ENCODE measurements at regions not wholly inside any gene's neighbourhood (a gene's known extent, or its start where the extent isn't known, plus 50 kb on each side); places are given as distances from the start of the nearest gene placed in this dataset.

- no peaks in the 10 kb centered on the region for H3K27me3 Mint-ChIP-seq (ENCODE audit: insufficient read depth, unreplicated experiment)
These were observed 268.6 kb downstream of the DTHD1 start for GRCh38 chr4:36549992-36550391.

GRCh38 chr4:36551697-36552214 is 270.3 kb downstream of the DTHD1 start:
- H3K36me3 ChIP-seq (ENCODE audit: control insufficient read depth, insufficient read depth, low read length), result no peaks in the 10 kb centered on the region
- no TSS peak for BruUV-seq (replicated peaks)
- TF ChIP-seq, protein P1, sequence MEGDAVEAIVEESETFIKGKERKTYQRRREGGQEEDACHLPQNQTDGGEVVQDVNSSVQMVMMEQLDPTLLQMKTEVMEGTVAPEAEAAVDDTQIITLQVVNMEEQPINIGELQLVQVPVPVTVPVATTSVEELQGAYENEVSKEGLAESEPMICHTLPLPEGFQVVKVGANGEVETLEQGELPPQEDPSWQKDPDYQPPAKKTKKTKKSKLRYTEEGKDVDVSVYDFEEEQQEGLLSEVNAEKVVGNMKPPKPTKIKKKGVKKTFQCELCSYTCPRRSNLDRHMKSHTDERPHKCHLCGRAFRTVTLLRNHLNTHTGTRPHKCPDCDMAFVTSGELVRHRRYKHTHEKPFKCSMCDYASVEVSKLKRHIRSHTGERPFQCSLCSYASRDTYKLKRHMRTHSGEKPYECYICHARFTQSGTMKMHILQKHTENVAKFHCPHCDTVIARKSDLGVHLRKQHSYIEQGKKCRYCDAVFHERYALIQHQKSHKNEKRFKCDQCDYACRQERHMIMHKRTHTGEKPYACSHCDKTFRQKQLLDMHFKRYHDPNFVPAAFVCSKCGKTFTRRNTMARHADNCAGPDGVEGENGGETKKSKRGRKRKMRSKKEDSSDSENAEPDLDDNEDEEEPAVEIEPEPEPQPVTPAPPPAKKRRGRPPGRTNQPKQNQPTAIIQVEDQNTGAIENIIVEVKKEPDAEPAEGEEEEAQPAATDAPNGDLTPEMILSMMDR (IDR thresholded peaks at IDR 0.05; ENCODE audit: insufficient read depth in 1 of 2, low read depth in 1 of 2, low read length in 1 of 2, severe bottlenecking in 1 of 2, unreplicated experiment in 1 of 2), result no peak
- no peaks in the 10 kb centered on the region for H3K36me3 Mint-ChIP-seq (ENCODE audit: insufficient read depth, unreplicated experiment)
- H3K9me3 ChIP-seq, result no peaks in the 10 kb centered on the region
- no peaks in the 10 kb centered on the region for H3K27me3 ChIP-seq (replicated peaks; ENCODE audit: control insufficient read depth, insufficient read depth, low read length)
- H3K4me1 ChIP-seq, result no peaks in the 10 kb centered on the region
- intact Hi-C loops (cut with micrococcal nuclease; ENCODE audit: unreplicated experiment), result no loop called here
- no peak overlapping the region for H3K27ac Mint-ChIP-seq (ENCODE audit: unreplicated experiment)
- H3K9me3 Mint-ChIP-seq (ENCODE audit: unreplicated experiment), result no peaks in the 10 kb centered on the region
- ChIA-PET CTCF (no interaction called here), POLR2A (no interaction called here)
- no peak overlapping the region for H3K4me3 ChIP-seq (ENCODE audit: low read depth, low read length)
- no peak for DNase-seq
- no peaks in the 10 kb centered on the region for H3K4me1 Mint-ChIP-seq (ENCODE audit: low read depth, unreplicated experiment)
- H3K4me3 Mint-ChIP-seq (ENCODE audit: unreplicated experiment), result no peak overlapping the region
- no peaks in the 10 kb centered on the region for H3K27me3 Mint-ChIP-seq (ENCODE audit: insufficient read depth, unreplicated experiment)

More at GRCh38 chr4:36549992-36550391, 268.6 kb downstream of the DTHD1 start:
- Histone ChIP-seq H3K4me3 (ENCODE audit: low read depth, low read length) (no peak overlapping the region), H3K36me3 (ENCODE audit: control insufficient read depth, insufficient read depth, low read length) (no peaks in the 10 kb centered on the region), H3K4me1 (no peaks in the 10 kb centered on the region), H3K9me3 (no peaks in the 10 kb centered on the region), H3K27me3 (replicated peaks; ENCODE audit: control insufficient read depth, insufficient read depth, low read length) (no peaks in the 10 kb centered on the region)
- Mint-ChIP-seq H3K36me3 (ENCODE audit: insufficient read depth, unreplicated experiment) (no peaks in the 10 kb centered on the region), H3K4me1 (ENCODE audit: low read depth, unreplicated experiment) (no peaks in the 10 kb centered on the region), H3K4me3 (ENCODE audit: unreplicated experiment) (no peak overlapping the region), H3K27ac (ENCODE audit: unreplicated experiment) (no peak overlapping the region), H3K9me3 (ENCODE audit: unreplicated experiment) (no peaks in the 10 kb centered on the region)
- no TSS peak for BruUV-seq (replicated peaks)
- CTCF ChIA-PET, result no interaction called here
- no peak for DNase-seq
- POLR2A ChIA-PET, result no interaction called here
- intact Hi-C loops (cut with micrococcal nuclease; ENCODE audit: unreplicated experiment), result no loop called here
- TF ChIP-seq, protein P1 (IDR thresholded peaks at IDR 0.05; ENCODE audit: insufficient read depth in 1 of 2, low read depth in 1 of 2, low read length in 1 of 2, severe bottlenecking in 1 of 2, unreplicated experiment in 1 of 2), result no peak

DNA sequence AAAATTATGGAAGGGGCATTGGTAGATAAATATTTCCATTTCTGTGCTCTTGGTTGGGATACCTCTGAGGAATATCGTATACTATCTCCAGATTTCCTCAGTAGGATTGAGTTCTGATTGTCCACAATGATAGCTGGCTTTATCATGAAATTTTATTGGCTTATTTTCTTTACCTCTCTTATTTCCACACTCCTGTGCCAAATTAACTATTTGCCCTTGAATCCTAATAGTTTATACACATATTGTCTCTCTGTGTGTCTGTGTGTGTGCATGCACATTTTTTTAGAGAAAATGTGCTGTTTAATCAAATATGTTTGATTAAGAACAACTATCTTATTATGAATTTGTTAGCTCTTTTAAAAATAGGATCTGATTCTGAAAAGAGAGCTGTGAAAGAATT is 271.6 kb downstream of the DTHD1 start:
- no TSS peak for BruUV-seq (replicated peaks)
- Mint-ChIP-seq H3K9me3 (ENCODE audit: unreplicated experiment) (no peaks in the 10 kb centered on the region), H3K36me3 (ENCODE audit: insufficient read depth, unreplicated experiment) (no peaks in the 10 kb centered on the region), H3K27me3 (ENCODE audit: insufficient read depth, unreplicated experiment) (no peaks in the 10 kb centered on the region), H3K4me3 (ENCODE audit: unreplicated experiment) (no peak overlapping the region), H3K4me1 (ENCODE audit: low read depth, unreplicated experiment) (no peaks in the 10 kb centered on the region), H3K27ac (ENCODE audit: unreplicated experiment) (no peak overlapping the region)
- DNase-seq, result no peak
- CTCF ChIA-PET, result no interaction called here
- intact Hi-C loops (cut with micrococcal nuclease; ENCODE audit: unreplicated experiment), result no loop called here
- Histone ChIP-seq H3K9me3 (no peaks in the 10 kb centered on the region), H3K4me1 (no peaks in the 10 kb centered on the region), H3K27me3 (replicated peaks; ENCODE audit: control insufficient read depth, insufficient read depth, low read length) (no peaks in the 10 kb centered on the region), H3K36me3 (ENCODE audit: control insufficient read depth, insufficient read depth, low read length) (no peaks in the 10 kb centered on the region), H3K4me3 (ENCODE audit: low read depth, low read length) (no peak overlapping the region)
- POLR2A ChIA-PET, result no interaction called here
- TF ChIP-seq, protein P1 (IDR thresholded peaks at IDR 0.05; ENCODE audit: insufficient read depth in 1 of 2, low read depth in 1 of 2, low read length in 1 of 2, severe bottlenecking in 1 of 2, unreplicated experiment in 1 of 2), result no peak

Data from Caco-2 (cell line).